ENCODE measurements at regions not wholly inside any gene's neighbourhood (a gene's known extent, or its start where the extent isn't known, plus 50 kb on each side); places are given as distances from the start of the nearest gene placed in this dataset.

DNA sequence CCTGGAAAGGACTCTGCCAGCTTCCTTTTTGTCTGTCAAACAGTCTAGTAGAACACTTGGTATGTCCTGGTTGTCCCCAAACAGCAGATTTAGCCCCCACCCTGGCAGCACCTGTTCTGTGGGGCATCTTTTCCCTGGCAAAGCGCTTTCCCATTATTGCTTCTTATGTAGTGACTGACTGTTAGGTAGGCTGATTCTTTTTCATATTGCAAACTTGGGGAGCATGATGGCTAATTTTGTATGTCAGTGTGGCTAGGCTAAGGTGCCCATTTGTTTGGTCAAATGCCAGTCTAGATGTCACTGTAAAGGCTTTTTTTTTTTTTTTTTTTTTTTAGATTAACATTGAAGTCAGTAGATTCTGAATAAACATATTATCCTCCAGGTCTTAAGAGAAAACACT is 140.2 kb downstream of the MYCN start:
- Mint-ChIP-seq H3K4me3 (no peak overlapping the region), H3K27me3 (ENCODE audit: low read depth) (no peaks in the 10 kb centered on the region), H3K27ac (no peak overlapping the region), H3K9me3 (no peaks in the 10 kb centered on the region), H3K36me3 (ENCODE audit: low read depth) (no peaks in the 10 kb centered on the region), H3K4me1 (ENCODE audit: low read depth) (no peaks in the 10 kb centered on the region)
- intact Hi-C loops (cut with micrococcal nuclease), result no loop called here
- CTCF ChIA-PET, result no interaction called here
- no peak for DNase-seq

DNA sequence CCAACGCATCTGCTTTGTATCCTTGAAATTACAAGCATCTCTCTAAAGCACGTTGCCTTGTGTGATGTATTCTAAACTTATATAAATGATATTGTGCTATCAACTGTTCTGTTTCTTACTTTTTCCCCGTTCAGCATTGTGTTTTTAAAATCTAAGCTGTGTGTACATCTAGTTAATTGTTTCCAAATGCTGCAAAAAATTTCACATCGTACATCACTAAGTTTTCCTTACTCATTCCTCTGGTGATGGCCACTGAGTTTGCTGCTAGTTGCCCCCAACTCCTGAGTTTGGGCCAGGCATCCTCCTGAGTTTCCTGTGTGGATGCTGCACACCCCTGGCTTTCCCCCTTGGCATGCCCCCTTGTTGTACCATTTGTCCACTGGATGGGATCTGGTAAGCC is 139.7 kb downstream of the MYCN start:
- no peak for DNase-seq
- H3K4me3 Mint-ChIP-seq, result no peak overlapping the region
- H3K36me3 Mint-ChIP-seq (ENCODE audit: low read depth), result no peaks in the 10 kb centered on the region
- H3K27ac Mint-ChIP-seq, result no peak overlapping the region
- intact Hi-C loops (cut with micrococcal nuclease), result no loop called here
- no peaks in the 10 kb centered on the region for H3K27me3 Mint-ChIP-seq (ENCODE audit: low read depth)
- CTCF ChIA-PET, result no interaction called here
- H3K9me3 Mint-ChIP-seq, result no peaks in the 10 kb centered on the region
- H3K4me1 Mint-ChIP-seq (ENCODE audit: low read depth), result no peaks in the 10 kb centered on the region

GRCh38 chr2:16079637-16080036 is 139.3 kb downstream of the MYCN start:
- intact Hi-C loops (cut with micrococcal nuclease), result no loop called here
- Mint-ChIP-seq H3K4me3 (no peak overlapping the region), H3K27me3 (ENCODE audit: low read depth) (no peaks in the 10 kb centered on the region), H3K9me3 (no peaks in the 10 kb centered on the region), H3K4me1 (ENCODE audit: low read depth) (no peaks in the 10 kb centered on the region), H3K36me3 (ENCODE audit: low read depth) (no peaks in the 10 kb centered on the region), H3K27ac (no peak overlapping the region)
- no peak for DNase-seq
- CTCF ChIA-PET, result no interaction called here

GRCh38 chr2:16077601-16078000 is 137.3 kb downstream of the MYCN start:
- Mint-ChIP-seq H3K4me3 (no peak overlapping the region), H3K9me3 (no peaks in the 10 kb centered on the region), H3K27me3 (ENCODE audit: low read depth) (no peaks in the 10 kb centered on the region), H3K36me3 (ENCODE audit: low read depth) (no peaks in the 10 kb centered on the region), H3K4me1 (ENCODE audit: low read depth) (no peaks in the 10 kb centered on the region), H3K27ac (no peak overlapping the region)
- intact Hi-C loops (cut with micrococcal nuclease), result no loop called here
- DNase-seq, result no peak
- CTCF ChIA-PET, result interaction anchor here (0.5 kb wide), 1 partner anchor 1231 kb away, joined by 3 read pairs; no protein-coding TSS in a partner anchor

DNA sequence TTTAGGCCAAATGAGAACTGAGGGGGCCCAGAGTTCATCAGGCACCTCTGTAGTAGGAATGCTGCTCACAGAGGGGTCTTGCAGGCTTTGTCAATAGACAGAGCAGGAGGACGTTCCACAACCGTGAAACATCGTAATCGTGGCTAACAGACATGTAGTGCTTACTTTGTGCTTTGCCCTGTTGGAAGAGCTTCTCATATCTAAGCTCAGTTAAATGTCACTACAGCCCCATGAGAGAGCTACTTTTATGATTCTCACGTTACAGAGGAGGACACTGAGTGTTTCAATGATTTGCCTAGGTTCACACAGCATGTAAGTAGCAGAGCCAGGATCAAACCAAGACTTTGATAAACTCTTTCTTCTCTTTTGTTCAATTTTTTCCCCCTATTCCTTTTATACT is 136.6 kb downstream of the MYCN start:
- no peaks in the 10 kb centered on the region for H3K4me1 Mint-ChIP-seq (ENCODE audit: low read depth)
- H3K36me3 Mint-ChIP-seq (ENCODE audit: low read depth), result no peaks in the 10 kb centered on the region
- H3K27ac Mint-ChIP-seq, result no peak overlapping the region
- no peaks in the 10 kb centered on the region for H3K9me3 Mint-ChIP-seq
- intact Hi-C loops (cut with micrococcal nuclease), result no loop called here
- H3K27me3 Mint-ChIP-seq (ENCODE audit: low read depth), result no peaks in the 10 kb centered on the region
- CTCF ChIA-PET, result no interaction called here
- H3K4me3 Mint-ChIP-seq, result no peak overlapping the region
- DNase-seq, result no peak

- intact Hi-C loops (cut with micrococcal nuclease), result no loop called here
- Mint-ChIP-seq H3K4me3 (no peak overlapping the region), H3K36me3 (ENCODE audit: low read depth) (no peaks in the 10 kb centered on the region), H3K27ac (no peak overlapping the region), H3K9me3 (no peaks in the 10 kb centered on the region), H3K4me1 (ENCODE audit: low read depth) (no peaks in the 10 kb centered on the region), H3K27me3 (ENCODE audit: low read depth) (no peaks in the 10 kb centered on the region)
- DNase-seq, result no peak
- CTCF ChIA-PET, result interaction anchor here (0.7 kb wide), 1 partner anchor 217 kb away, joined by 4 read pairs; no protein-coding TSS in a partner anchor
Observed at GRCh38 chr2:16075045-16076012, 135.0 kb downstream of the MYCN start.

- Mint-ChIP-seq H3K4me3 (no peak overlapping the region), H3K36me3 (ENCODE audit: low read depth) (no peaks in the 10 kb centered on the region), H3K4me1 (ENCODE audit: low read depth) (no peaks in the 10 kb centered on the region), H3K27ac (no peak overlapping the region), H3K9me3 (no peaks in the 10 kb centered on the region), H3K27me3 (ENCODE audit: low read depth) (no peaks in the 10 kb centered on the region)
- no peak for DNase-seq
- CTCF ChIA-PET, result no interaction called here
- intact Hi-C loops (cut with micrococcal nuclease), result no loop called here
Observed at GRCh38 chr2:16073921-16074425, 133.6 kb downstream of the MYCN start.

GRCh38 chr2:16073471-16073870 is 133.1 kb downstream of the MYCN start:
- no peaks in the 10 kb centered on the region for H3K27me3 Mint-ChIP-seq (ENCODE audit: low read depth)
- no peaks in the 10 kb centered on the region for H3K4me1 Mint-ChIP-seq (ENCODE audit: low read depth)
- CTCF ChIA-PET, result no interaction called here
- H3K36me3 Mint-ChIP-seq (ENCODE audit: low read depth), result no peaks in the 10 kb centered on the region
- no peak for DNase-seq
- H3K4me3 Mint-ChIP-seq, result no peak overlapping the region
- no peaks in the 10 kb centered on the region for H3K9me3 Mint-ChIP-seq
- intact Hi-C loops (cut with micrococcal nuclease), result no loop called here
- no peak overlapping the region for H3K27ac Mint-ChIP-seq

DNA sequence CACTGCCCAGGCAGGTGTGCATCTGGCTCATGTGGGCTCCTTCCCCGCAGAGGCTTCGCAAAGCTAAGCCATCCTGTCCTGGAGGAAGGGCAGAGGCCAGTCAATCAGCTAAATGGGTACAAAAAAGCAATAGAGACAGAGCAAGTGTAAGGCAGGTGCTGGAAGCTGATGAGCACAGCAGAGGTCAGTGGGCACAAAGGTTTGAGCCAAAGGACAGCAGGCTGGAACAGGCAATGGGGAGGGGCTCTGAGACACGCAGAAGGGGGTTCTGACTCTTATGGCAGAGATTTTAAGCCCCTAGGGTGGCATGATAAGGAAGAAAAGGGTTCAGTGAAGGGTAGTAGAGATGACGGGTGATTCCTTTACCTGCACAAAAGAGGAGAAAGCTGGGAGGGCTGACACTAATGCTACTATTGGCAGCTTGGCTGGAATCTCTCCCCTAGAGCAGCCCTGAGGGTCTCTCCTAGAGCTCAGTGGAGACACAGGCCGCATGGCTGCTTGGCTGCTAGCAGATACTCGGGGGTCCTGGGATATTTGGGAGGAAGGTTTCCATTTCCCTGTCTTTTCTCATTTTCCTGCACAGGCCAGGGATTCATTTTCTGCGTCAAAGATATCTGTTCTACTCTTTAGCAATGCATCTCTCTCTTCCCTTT is 132.4 kb downstream of the MYCN start:
- intact Hi-C loops (cut with micrococcal nuclease), result no loop called here
- CTCF ChIA-PET, result no interaction called here
- H3K4me3 Mint-ChIP-seq, result no peak overlapping the region
- H3K9me3 Mint-ChIP-seq, result no peaks in the 10 kb centered on the region
- H3K27ac Mint-ChIP-seq, result no peak overlapping the region
- DNase-seq, result no peak
- H3K36me3 Mint-ChIP-seq (ENCODE audit: low read depth), result no peaks in the 10 kb centered on the region
- H3K27me3 Mint-ChIP-seq (ENCODE audit: low read depth), result no peaks in the 10 kb centered on the region
- H3K4me1 Mint-ChIP-seq (ENCODE audit: low read depth), result no peaks in the 10 kb centered on the region

GRCh38 chr2:16071865-16072637 is 131.7 kb downstream of the MYCN start:
- no peak overlapping the region for H3K4me3 Mint-ChIP-seq
- H3K36me3 Mint-ChIP-seq (ENCODE audit: low read depth), result no peaks in the 10 kb centered on the region
- no peak overlapping the region for H3K27ac Mint-ChIP-seq
- no peak for DNase-seq
- CTCF ChIA-PET, result no interaction called here
- intact Hi-C loops (cut with micrococcal nuclease), result no loop called here
- no peaks in the 10 kb centered on the region for H3K4me1 Mint-ChIP-seq (ENCODE audit: low read depth)
- no peaks in the 10 kb centered on the region for H3K9me3 Mint-ChIP-seq
- H3K27me3 Mint-ChIP-seq (ENCODE audit: low read depth), result no peaks in the 10 kb centered on the region

DNA sequence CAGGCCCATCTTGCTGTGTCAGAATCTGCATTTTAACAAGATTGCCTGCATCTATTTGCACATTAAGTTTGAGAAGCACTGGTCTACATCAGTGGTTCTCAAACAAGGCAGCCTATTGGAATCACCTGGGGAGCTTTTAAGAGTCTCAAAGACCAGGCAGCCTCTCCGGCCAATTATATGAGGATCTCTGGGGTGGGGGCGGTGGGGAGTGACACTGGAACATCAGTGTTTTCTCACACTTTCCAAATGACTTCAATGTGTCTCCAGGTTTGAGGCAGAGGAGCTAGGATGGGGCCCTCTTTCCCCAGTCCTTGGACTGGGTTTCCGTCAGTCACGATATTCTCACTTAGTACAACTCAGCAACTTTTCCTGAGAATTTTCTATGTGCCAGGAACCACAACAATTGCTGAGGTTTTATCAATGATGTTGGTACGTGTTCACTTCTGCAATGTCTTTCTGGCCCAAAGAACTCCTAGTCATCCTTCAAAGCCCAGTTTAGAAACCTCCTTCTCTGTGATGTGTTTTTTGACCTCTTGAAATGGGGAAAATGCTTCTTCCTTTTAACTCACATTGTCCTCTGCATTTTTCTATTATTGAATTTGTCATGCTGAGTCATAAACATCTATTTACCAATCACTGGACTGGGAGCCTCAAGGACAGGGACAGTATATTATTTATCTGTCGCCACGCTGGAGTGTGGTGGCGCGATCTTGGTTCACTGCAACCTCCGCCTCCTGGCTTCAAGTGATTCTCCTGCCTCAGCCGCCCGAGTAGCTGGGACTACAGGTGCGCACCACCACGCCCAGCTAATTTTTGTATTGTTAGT is 130.9 kb downstream of the MYCN start:
- no peaks in the 10 kb centered on the region for H3K4me1 Mint-ChIP-seq (ENCODE audit: low read depth)
- H3K9me3 Mint-ChIP-seq, result no peaks in the 10 kb centered on the region
- H3K27ac Mint-ChIP-seq, result no peak overlapping the region
- CTCF ChIA-PET, result no interaction called here
- no peak for DNase-seq
- intact Hi-C loops (cut with micrococcal nuclease), result no loop called here
- H3K27me3 Mint-ChIP-seq (ENCODE audit: low read depth), result no peaks in the 10 kb centered on the region
- H3K4me3 Mint-ChIP-seq, result no peak overlapping the region
- no peaks in the 10 kb centered on the region for H3K36me3 Mint-ChIP-seq (ENCODE audit: low read depth)

GRCh38 chr2:16070648-16070971 is 130.3 kb downstream of the MYCN start:
- Mint-ChIP-seq H3K27me3 (ENCODE audit: low read depth) (no peaks in the 10 kb centered on the region), H3K36me3 (ENCODE audit: low read depth) (no peaks in the 10 kb centered on the region), H3K9me3 (no peaks in the 10 kb centered on the region), H3K4me3 (no peak overlapping the region), H3K4me1 (ENCODE audit: low read depth) (no peaks in the 10 kb centered on the region), H3K27ac (no peak overlapping the region)
- intact Hi-C loops (cut with micrococcal nuclease), result no loop called here
- no peak for DNase-seq
- CTCF ChIA-PET, result no interaction called here

All from activated naive CD4-positive, alpha-beta T cell treated with anti-CD3 and anti-CD28 coated beads for 36 hours (primary cell).